ENCODE measurements at regions not wholly inside any gene's neighbourhood (a gene's known extent, or its start where the extent isn't known, plus 50 kb on each side); places are given as distances from the start of the nearest gene placed in this dataset.
"Not testable (repeated sequence)": the region's sequence is repeated elsewhere in the genome, so short reads cannot be mapped to it uniquely, and the experiment has no call there.

DNA sequence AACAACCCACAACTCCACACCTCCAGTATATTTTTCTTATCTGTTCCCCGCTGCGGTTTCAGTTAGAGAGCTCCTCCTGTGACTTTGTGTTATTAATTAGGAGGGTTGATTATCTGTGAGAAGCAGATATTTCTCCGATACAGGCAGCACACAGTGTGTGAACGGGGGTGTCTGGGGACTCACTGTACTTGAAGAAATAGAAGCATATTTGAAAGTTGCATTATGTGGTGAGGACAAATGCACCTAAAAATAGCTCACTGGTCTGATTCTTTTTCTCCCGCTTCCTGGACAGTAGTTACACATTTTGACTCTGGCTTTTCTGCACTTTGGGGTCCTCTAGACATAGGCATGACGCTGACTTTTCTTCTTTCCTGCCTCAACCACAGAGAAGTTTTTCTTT lies 277.7 kb downstream of the VRK1 start:
- no peak for DNase-seq (ENCODE audit: low spot score)

DNA sequence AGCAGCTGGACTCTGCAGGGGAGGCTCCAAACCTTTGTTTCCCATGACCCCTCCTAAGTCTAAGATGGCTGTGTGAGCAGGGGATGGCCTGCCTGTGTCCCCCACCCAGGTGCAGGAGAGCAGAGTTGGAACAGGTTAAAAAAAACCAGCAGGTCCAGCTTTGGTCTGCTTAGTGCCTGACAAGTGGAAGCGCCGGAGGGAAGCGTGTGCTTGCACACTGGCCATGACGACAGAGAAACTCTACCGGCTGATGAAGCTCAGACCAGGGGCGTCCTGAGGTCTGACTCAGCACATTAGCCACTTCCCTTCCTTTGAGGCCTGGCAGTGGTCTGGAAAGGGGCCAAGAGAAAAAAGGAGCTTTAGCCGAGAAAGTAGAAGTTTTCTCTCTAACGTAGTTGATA lies 280.1 kb downstream of the VRK1 start:
- DNase-seq (ENCODE audit: low spot score), result peak; percentile 76

DNA sequence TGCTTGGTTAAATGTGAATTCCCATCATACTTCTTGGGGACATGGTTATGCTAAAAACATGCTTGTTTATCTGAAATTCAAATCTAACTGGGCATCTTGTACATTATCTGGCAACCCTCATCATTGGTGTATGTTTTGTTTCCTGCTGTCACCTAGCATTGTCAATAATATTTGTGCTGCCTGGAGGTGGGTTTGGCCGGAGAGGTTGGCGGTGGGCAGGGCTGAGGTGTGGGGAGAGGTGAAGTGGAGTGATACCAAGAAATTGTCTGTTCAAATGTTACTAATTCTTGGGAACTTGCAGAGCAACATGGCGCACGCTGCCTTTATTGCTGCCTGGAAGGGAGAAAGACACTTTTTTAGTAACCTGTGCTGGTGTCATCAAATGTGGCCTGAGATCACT lies 280.5 kb downstream of the VRK1 start:
- no peak for DNase-seq (ENCODE audit: low spot score)

- peak; percentile 32 for DNase-seq (ENCODE audit: low spot score)
These were observed 283.8 kb downstream of the VRK1 start for GRCh38 chr14:97080991-97081390.

GRCh38 chr14:97095269-97095668 lies 298.1 kb downstream of the VRK1 start:
- no peak for DNase-seq (ENCODE audit: low spot score)

GRCh38 chr14:97097296-97097695 lies 300.1 kb downstream of the VRK1 start:
- DNase-seq (ENCODE audit: low spot score), result no peak

DNA sequence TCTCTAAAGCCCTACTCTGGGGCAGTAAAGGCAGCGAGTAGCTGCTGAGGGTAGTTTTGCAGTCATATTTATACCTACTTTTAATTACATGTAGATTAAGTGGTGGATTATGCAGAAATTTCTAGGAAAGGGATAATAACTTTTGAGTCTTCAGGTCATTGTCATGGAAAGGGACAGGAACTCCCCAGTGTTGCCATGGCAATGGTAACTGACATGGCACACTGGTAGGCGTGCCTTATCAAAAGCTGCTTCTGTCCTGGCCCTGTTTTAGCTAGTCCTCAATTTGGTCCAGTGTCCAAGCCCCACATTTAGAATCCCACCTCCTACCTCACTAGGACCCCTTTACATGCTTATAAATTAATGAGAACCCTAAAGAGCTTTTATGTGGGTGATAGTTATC lies 303.1 kb downstream of the VRK1 start:
- DNase-seq (ENCODE audit: low spot score), result no peak

DNA sequence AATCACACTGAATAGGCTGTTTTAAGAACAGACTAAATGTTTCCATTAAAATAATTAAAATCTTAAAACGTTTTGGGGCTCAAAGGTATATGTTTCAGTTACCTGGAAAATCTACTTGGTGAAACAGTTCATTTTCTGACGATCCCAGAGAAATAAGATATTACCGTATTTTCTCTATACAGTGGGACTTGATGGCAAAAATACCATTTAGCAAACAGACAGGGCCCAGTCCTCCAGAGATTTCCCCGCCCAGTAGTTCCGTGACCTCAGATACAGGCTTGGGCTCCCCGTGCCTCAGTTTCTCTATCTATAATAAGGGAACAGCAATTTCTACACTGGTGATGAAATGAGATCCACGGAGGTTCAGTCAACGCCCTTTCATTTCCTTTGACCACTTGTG lies 304.4 kb downstream of the VRK1 start:
- no peak for DNase-seq (ENCODE audit: low spot score)

GRCh38 chr14:97104029-97104428 lies 306.8 kb downstream of the VRK1 start:
- no peak for DNase-seq (ENCODE audit: low spot score)

- no peak for DNase-seq (ENCODE audit: low spot score)
These were observed 309.0 kb downstream of the VRK1 start for GRCh38 chr14:97106166-97106565.

GRCh38 chr14:97106609-97107008 lies 309.4 kb downstream of the VRK1 start:
- no peak for DNase-seq (ENCODE audit: low spot score)

GRCh38 chr14:97107080-97107479 lies 309.9 kb downstream of the VRK1 start:
- DNase-seq (ENCODE audit: low spot score), result no peak

GRCh38 chr14:97107760-97108159 lies 310.6 kb downstream of the VRK1 start:
- no peak for DNase-seq (ENCODE audit: low spot score)

DNA sequence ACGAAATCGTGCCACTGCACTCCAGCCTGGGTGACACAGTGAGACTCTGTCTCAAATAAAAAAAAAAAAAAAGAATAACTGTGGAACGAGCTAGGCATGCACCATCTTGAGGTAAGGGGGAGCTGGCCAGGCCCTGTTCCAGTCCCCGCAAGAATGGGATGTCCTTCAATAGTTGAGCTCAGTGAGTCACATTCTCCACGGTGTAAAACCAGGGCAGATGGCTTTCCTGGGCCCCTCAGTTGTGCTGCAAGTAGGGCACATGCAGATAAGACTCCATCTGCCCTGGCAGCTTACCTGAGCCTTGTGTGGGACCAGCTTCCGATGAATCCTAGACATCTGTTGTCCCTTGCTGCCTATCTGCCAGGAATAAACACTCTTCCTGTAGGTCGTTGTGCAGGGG lies 312.1 kb downstream of the VRK1 start:
- no peak for DNase-seq (ENCODE audit: low spot score)

DNA sequence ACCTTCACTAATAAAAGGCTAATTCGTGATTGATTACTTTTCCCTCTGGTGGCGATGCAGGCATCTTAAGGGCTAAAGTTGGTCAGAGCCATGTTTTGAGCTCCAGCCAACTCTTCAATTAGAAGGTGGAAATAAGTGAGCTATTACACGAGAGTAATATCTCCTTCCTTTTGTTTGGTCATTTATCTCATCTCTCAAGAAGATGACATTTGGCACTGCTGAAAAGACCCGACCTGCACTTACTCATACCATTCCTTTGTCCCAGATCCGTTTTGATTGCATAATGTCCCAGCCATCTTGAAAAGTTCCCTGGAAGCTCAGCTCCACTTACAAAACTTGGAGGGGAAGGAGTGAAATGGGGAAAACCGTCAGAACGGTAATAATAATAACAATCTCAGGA lies 316.2 kb downstream of the VRK1 start:
- DNase-seq (ENCODE audit: low spot score), result no peak

GRCh38 chr14:97116546-97116945 lies 319.4 kb downstream of the VRK1 start:
- DNase-seq (ENCODE audit: low spot score), result no peak

- DNase-seq (ENCODE audit: low spot score), result no peak
These were observed 320.5 kb downstream of the VRK1 start for GRCh38 chr14:97117693-97118092.

DNA sequence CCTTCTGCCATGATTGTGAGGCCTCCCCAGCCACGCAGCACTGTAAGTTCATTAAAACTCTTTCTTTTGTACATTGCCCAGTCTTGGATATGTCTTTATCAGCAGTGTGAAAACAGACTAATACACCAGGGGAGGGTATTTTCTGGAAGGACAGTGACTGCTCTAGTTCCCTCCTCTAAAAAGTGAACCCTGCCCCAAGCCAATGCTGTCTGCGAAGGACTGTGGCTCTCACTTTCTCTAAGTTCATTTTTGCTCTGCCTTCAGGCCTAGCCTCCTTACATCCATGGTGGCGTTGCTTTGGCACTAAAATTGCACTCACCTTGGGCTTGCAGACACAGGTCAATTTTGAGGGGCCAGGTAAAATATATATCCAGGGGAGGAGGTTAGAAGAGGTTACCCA lies 323.0 kb downstream of the VRK1 start:
- DNase-seq (ENCODE audit: low spot score), result no peak

DNA sequence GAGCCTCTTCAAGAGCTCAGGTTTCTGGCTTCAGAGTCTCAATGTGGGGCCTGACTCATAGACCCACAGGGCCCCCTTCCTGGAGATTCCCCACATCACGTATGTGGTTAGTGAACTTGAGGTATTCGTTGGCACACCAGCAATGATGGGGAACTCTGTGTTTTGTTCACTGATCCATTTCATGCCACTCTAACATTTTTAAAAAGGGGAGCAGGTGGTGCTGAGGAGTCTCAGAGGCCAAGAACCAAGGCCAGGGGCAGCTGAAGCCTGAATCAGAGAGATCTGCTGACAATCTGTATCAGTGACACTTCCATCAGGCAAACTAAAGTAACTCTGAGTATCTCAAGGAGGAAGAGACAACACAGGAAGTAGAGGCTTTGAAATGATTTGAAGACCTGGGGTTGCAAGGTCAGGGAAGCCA lies 323.4 kb downstream of the VRK1 start:
- DNase-seq (ENCODE audit: low spot score), result no peak

- no peak for DNase-seq (ENCODE audit: low spot score)
These were observed 332.5 kb downstream of the VRK1 start for GRCh38 chr14:97129639-97130038.

GRCh38 chr14:97135847-97136246 lies 338.7 kb downstream of the VRK1 start:
- DNase-seq (ENCODE audit: low spot score), result not testable (repeated sequence)

GRCh38 chr14:97137705-97138104 lies 340.5 kb downstream of the VRK1 start:
- no peak for DNase-seq (ENCODE audit: low spot score)

DNA sequence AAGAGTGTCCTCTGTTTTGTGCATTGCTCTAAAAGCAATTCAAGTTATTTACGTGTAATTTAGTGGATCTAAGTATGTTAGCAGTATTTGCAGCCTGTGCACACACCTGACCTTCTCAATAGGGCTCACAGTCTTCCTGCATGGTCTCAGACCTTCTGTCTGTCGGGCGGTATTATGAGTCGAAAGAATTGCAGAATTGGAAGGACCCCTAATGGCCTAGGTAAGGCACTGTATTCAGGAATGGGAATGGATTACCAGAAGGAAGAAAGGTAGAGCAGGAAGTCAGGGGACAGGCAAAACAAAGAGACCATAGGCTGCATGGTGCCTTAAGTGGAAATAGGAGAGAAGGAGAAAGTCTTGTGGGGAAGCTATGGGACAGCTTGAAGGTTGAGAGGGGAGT lies 341.6 kb downstream of the VRK1 start:
- DNase-seq (ENCODE audit: low spot score), result no peak

- no peak for DNase-seq (ENCODE audit: low spot score)
These were observed 345.8 kb downstream of the VRK1 start for GRCh38 chr14:97143011-97143410.

GRCh38 chr14:97143456-97143855 lies 346.3 kb downstream of the VRK1 start:
- no peak for DNase-seq (ENCODE audit: low spot score)
